ENCODE measurements at regions not wholly inside any gene's neighbourhood (a gene's known extent, or its start where the extent isn't known, plus 50 kb on each side); places are given as distances from the start of the nearest gene placed in this dataset.
A peak's percentile ranks its signal among the peaks of the same experiment; 100 is the strongest.

DNA sequence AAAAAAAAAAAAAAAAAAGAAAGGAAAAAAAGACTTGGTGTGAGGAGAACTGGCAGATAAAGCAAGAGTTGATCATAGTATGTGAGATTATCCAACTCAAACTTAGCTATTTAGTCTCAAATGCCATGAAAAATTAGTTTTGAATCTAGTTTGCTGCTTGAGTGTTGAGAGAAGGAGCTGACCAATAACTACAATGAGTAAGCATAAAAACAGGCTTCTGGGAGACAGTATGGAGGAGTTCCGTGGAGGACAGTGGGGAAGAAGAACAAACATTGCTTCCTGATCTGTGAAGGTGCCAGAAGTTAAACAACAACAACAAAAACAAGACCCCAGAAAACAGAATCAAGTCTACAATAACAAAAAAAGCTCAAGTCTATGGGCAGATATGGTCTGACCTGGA, 317.1 kb upstream of the POT1 start:
- peak overlapping the region; percentile 42 for H3K27ac Mint-ChIP-seq
- Histone ChIP-seq H3K4me3 (no peak overlapping the region), H3K79me2 (replicated peaks; ENCODE audit: insufficient read depth) (no peaks in the 10 kb centered on the region), H3K27me3 (ENCODE audit: insufficient read depth) (no peaks in the 10 kb centered on the region), H3K4me2 (no peak overlapping the region), H3K27ac (ENCODE audit: low read depth) (no peak overlapping the region), H3F3A (replicated peaks; ENCODE audit: low read depth) (no peaks in the 10 kb centered on the region), H2AFZ (no peak overlapping the region), H3K9me2 (ENCODE audit: insufficient read depth) (no peaks in the 10 kb centered on the region), H3K4me1 (ENCODE audit: insufficient read depth) (no peaks in the 10 kb centered on the region), H4K20me1 (replicated peaks; ENCODE audit: insufficient read depth) (no peaks in the 10 kb centered on the region), H3K36me3 (ENCODE audit: insufficient read depth) (no peaks in the 10 kb centered on the region)
- no peak for DNase-seq (ENCODE audit: low spot score)
- no peaks in the 10 kb centered on the region for H3K9me3 Mint-ChIP-seq
- TF ChIP-seq CREB1 (CRISPR knock-in tag; IDR thresholded peaks at IDR 0.05; ENCODE audit: low read depth): no peak
- TF ChIP-seq, protein P1, sequence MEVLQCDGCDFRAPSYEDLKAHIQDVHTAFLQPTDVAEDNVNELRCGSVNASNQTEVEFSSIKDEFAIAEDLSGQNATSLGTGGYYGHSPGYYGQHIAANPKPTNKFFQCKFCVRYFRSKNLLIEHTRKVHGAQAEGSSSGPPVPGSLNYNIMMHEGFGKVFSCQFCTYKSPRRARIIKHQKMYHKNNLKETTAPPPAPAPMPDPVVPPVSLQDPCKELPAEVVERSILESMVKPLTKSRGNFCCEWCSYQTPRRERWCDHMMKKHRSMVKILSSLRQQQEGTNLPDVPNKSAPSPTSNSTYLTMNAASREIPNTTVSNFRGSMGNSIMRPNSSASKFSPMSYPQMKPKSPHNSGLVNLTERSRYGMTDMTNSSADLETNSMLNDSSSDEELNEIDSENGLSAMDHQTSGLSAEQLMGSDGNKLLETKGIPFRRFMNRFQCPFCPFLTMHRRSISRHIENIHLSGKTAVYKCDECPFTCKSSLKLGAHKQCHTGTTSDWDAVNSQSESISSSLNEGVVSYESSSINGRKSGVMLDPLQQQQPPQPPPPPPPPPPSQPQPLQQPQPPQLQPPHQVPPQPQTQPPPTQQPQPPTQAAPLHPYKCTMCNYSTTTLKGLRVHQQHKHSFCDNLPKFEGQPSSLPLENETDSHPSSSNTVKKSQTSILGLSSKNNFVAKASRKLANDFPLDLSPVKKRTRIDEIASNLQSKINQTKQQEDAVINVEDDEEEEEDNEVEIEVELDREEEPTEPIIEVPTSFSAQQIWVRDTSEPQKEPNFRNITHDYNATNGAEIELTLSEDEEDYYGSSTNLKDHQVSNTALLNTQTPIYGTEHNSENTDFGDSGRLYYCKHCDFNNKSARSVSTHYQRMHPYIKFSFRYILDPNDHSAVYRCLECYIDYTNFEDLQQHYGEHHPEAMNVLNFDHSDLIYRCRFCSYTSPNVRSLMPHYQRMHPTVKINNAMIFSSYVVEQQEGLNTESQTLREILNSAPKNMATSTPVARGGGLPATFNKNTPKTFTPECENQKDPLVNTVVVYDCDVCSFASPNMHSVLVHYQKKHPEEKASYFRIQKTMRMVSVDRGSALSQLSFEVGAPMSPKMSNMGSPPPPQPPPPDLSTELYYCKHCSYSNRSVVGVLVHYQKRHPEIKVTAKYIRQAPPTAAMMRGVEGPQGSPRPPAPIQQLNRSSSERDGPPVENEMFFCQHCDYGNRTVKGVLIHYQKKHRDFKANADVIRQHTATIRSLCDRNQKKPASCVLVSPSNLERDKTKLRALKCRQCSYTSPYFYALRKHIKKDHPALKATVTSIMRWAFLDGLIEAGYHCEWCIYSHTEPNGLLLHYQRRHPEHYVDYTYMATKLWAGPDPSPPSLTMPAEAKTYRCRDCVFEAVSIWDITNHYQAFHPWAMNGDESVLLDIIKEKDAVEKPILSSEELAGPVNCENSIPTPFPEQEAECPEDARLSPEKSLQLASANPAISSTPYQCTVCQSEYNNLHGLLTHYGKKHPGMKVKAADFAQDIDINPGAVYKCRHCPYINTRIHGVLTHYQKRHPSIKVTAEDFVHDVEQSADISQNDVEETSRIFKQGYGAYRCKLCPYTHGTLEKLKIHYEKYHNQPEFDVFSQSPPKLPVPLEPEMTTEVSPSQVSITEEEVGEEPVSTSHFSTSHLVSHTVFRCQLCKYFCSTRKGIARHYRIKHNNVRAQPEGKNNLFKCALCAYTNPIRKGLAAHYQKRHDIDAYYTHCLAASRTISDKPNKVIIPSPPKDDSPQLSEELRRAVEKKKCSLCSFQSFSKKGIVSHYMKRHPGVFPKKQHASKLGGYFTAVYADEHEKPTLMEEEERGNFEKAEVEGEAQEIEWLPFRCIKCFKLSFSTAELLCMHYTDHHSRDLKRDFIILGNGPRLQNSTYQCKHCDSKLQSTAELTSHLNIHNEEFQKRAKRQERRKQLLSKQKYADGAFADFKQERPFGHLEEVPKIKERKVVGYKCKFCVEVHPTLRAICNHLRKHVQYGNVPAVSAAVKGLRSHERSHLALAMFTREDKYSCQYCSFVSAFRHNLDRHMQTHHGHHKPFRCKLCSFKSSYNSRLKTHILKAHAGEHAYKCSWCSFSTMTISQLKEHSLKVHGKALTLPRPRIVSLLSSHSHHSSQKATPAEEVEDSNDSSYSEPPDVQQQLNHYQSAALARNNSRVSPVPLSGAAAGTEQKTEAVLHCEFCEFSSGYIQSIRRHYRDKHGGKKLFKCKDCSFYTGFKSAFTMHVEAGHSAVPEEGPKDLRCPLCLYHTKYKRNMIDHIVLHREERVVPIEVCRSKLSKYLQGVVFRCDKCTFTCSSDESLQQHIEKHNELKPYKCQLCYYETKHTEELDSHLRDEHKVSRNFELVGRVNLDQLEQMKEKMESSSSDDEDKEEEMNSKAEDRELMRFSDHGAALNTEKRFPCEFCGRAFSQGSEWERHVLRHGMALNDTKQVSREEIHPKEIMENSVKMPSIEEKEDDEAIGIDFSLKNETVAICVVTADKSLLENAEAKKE (CRISPR knock-in tag; IDR thresholded peaks at IDR 0.05): no peak
- TF ChIP-seq EZH2phosphoT487 (IDR thresholded peaks at IDR 0.05; ENCODE audit: unreplicated experiment): no peak
- no peak for TF ChIP-seq EZH2 (IDR thresholded peaks at IDR 0.05; ENCODE audit: low read depth, unreplicated experiment)
- TF ChIP-seq ZNF331 (CRISPR knock-in tag; IDR thresholded peaks at IDR 0.05; ENCODE audit: low read depth): no peak
- no peak for TF ChIP-seq NANOG (IDR thresholded peaks at IDR 0.05; ENCODE audit: borderline replicate concordance)
- TF ChIP-seq POLR2AphosphoS5 (IDR thresholded peaks at IDR 0.05; ENCODE audit: low read depth): no peak
- TF ChIP-seq ZNF114 (CRISPR knock-in tag; IDR thresholded peaks at IDR 0.05): no peak
- no peak for TF ChIP-seq STAT1 (IDR thresholded peaks at IDR 0.05; ENCODE audit: unreplicated experiment)
- TF ChIP-seq, protein P2, sequence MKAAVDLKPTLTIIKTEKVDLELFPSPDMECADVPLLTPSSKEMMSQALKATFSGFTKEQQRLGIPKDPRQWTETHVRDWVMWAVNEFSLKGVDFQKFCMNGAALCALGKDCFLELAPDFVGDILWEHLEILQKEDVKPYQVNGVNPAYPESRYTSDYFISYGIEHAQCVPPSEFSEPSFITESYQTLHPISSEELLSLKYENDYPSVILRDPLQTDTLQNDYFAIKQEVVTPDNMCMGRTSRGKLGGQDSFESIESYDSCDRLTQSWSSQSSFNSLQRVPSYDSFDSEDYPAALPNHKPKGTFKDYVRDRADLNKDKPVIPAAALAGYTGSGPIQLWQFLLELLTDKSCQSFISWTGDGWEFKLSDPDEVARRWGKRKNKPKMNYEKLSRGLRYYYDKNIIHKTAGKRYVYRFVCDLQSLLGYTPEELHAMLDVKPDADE (IDR thresholded peaks at IDR 0.05): no peak
- TF ChIP-seq, protein P3, sequence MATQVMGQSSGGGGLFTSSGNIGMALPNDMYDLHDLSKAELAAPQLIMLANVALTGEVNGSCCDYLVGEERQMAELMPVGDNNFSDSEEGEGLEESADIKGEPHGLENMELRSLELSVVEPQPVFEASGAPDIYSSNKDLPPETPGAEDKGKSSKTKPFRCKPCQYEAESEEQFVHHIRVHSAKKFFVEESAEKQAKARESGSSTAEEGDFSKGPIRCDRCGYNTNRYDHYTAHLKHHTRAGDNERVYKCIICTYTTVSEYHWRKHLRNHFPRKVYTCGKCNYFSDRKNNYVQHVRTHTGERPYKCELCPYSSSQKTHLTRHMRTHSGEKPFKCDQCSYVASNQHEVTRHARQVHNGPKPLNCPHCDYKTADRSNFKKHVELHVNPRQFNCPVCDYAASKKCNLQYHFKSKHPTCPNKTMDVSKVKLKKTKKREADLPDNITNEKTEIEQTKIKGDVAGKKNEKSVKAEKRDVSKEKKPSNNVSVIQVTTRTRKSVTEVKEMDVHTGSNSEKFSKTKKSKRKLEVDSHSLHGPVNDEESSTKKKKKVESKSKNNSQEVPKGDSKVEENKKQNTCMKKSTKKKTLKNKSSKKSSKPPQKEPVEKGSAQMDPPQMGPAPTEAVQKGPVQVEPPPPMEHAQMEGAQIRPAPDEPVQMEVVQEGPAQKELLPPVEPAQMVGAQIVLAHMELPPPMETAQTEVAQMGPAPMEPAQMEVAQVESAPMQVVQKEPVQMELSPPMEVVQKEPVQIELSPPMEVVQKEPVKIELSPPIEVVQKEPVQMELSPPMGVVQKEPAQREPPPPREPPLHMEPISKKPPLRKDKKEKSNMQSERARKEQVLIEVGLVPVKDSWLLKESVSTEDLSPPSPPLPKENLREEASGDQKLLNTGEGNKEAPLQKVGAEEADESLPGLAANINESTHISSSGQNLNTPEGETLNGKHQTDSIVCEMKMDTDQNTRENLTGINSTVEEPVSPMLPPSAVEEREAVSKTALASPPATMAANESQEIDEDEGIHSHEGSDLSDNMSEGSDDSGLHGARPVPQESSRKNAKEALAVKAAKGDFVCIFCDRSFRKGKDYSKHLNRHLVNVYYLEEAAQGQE (IDR thresholded peaks at IDR 0.05; ENCODE audit: unreplicated experiment): no peak
- TF ChIP-seq, protein P4, sequence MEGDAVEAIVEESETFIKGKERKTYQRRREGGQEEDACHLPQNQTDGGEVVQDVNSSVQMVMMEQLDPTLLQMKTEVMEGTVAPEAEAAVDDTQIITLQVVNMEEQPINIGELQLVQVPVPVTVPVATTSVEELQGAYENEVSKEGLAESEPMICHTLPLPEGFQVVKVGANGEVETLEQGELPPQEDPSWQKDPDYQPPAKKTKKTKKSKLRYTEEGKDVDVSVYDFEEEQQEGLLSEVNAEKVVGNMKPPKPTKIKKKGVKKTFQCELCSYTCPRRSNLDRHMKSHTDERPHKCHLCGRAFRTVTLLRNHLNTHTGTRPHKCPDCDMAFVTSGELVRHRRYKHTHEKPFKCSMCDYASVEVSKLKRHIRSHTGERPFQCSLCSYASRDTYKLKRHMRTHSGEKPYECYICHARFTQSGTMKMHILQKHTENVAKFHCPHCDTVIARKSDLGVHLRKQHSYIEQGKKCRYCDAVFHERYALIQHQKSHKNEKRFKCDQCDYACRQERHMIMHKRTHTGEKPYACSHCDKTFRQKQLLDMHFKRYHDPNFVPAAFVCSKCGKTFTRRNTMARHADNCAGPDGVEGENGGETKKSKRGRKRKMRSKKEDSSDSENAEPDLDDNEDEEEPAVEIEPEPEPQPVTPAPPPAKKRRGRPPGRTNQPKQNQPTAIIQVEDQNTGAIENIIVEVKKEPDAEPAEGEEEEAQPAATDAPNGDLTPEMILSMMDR (conservative IDR thresholded peaks at IDR 0.05; ENCODE audit: low read depth in 2 of 2): no peak
- no peak for TF ChIP-seq JUNB (IDR thresholded peaks at IDR 0.05; ENCODE audit: unreplicated experiment)
- no peaks in the 10 kb centered on the region for H3K36me3 Mint-ChIP-seq (ENCODE audit: low read depth)
- H3K4me3 Mint-ChIP-seq: no peak overlapping the region
- no peaks in the 10 kb centered on the region for H3K4me1 Mint-ChIP-seq
- no peaks in the 10 kb centered on the region for H3K27me3 Mint-ChIP-seq (ENCODE audit: insufficient read depth, low read depth, poor library complexity)
- no peak for ATAC-seq

All from GM23338 (cell line).